ENCODE measurements at regions not wholly inside any gene's neighbourhood (a gene's known extent, or its start where the extent isn't known, plus 50 kb on each side); places are given as distances from the start of the nearest gene placed in this dataset.

DNA sequence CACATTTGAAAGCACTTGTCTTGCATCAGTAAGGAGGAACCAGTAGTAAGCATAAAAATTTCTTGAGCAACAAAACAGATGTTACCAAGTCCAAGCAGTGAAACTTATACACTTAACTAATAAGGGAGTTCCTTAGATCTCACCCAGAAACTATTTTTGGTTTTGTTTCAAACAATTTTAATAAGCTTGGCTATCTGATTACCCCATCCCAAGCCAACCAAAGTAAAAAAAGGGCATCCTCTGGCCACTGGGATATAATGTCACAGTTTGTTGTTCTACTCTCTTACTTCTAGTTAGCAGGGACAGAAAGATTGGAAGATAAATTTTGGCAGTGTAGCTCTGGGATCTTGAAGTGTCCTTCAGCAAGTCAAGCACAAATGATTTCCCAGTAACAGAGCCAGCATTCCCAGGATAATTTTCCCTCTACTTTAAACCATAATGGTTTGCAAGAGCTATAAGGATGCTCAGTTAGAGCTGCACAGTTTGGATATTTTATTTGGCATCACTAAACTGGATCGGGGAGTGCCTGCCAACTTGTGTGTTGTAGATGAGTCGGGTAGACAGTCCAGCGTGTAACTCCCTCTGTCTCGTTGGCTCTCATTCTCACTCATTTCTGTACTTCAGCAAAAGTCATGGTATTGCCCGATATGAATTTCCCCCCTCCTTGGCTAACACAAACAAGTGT is 161.9 kb upstream of the HMHB1 start:
- Histone ChIP-seq H3K27ac (ENCODE audit: low read depth, low read length) (no peak overlapping the region), H4K91ac (replicated peaks; ENCODE audit: insufficient read length, low read length) (no peak overlapping the region), H3K14ac (ENCODE audit: insufficient read length) (no peak overlapping the region), H3K4me1 (replicated peaks in 1 of 4; ENCODE audit: control insufficient read depth in 3 of 4, insufficient read depth in 4 of 4, low read length in 3 of 4) (0 out of 7 replicates have a peak, but pooled peaks cover 0 to 2% (median 0%) of the 10 kb centered on the region in 4 experiments), H3K56ac (replicated peaks; ENCODE audit: insufficient read length, low read depth, low read length) (no peak overlapping the region), H3K36me3 (ENCODE audit: control insufficient read depth in 2 of 4, insufficient read depth in 4 of 4, low read length in 3 of 4) (no peaks in the 10 kb centered on the region), H2BK120ac (replicated peaks; ENCODE audit: low read depth, low read length) (no peak overlapping the region), H2BK12ac (ENCODE audit: low read depth, low read length) (no peak overlapping the region), H3K9me3 (ENCODE audit: insufficient read depth in 2 of 2, low read depth in 1 of 2, low read length in 1 of 2) (no peaks in the 10 kb centered on the region), H3K18ac (ENCODE audit: extremely low read depth, low read length) (no peak overlapping the region), H2AK5ac (ENCODE audit: low read depth, low read length) (no peak overlapping the region), H3K23me2 (ENCODE audit: low read depth, low read length) (no peaks in the 10 kb centered on the region), H3K4me2 (ENCODE audit: insufficient read depth in 1 of 2, low read depth in 2 of 2, low read length in 2 of 2) (no peak overlapping the region), H3K79me1 (ENCODE audit: low read depth, low read length) (no peaks in the 10 kb centered on the region), H2AFZ (ENCODE audit: low read length) (no peak overlapping the region), H3K9ac (replicated peaks in 1 of 4; ENCODE audit: extremely low read depth in 1 of 4, low read depth in 3 of 4, low read length in 3 of 4) (no peak overlapping the region), H3K4me3 (ENCODE audit: extremely low read depth in 1 of 4, insufficient read depth in 2 of 4, low read depth in 3 of 4, low read length in 4 of 4) (no peak overlapping the region), H2BK15ac (ENCODE audit: low read length) (no peak overlapping the region), H4K8ac (ENCODE audit: extremely low read depth, insufficient read depth, low read length) (no peak overlapping the region), H4K5ac (ENCODE audit: insufficient read length, low read depth, low read length) (no peak overlapping the region), H3K23ac (ENCODE audit: insufficient read length) (no peak overlapping the region), H2BK20ac (ENCODE audit: low read length) (no peak overlapping the region), H4K20me1 (replicated peaks in 1 of 2; ENCODE audit: control insufficient read depth in 1 of 2, insufficient read depth in 2 of 2, low read length in 2 of 2) (no peaks in the 10 kb centered on the region), H3K4ac (replicated peaks; ENCODE audit: insufficient read length, low read depth, low read length) (no peak overlapping the region), H2BK5ac (ENCODE audit: low read depth, low read length) (no peak overlapping the region), H3K79me2 (ENCODE audit: control insufficient read depth in 1 of 2, insufficient read depth in 2 of 2, low read length in 2 of 2) (no peaks in the 10 kb centered on the region), H3K27me3 (replicated peaks in 1 of 4; ENCODE audit: control insufficient read depth in 3 of 4, extremely low read depth in 1 of 4, insufficient read depth in 3 of 4, low read length in 3 of 4) (no peaks in the 10 kb centered on the region)
- WGBS, 2 experiments (ENCODE audit: extremely low coverage in 1 of 2, insufficient coverage in 1 of 2, insufficient read length in 1 of 2, insufficient replicate concordance in 2 of 2, low coverage in 1 of 2, low lambda C conversion rate in 2 of 2, missing lambda C conversion rate in 1 of 2), result 98% methylated on average over 5 of the region's 5 CpGs; no CpG with 5 or more reads in 1 of the 2 experiments
- POLR2A ChIA-PET (ENCODE audit: partially characterized antibody), result no interaction called here
- no peak for TF ChIP-seq TCF12 (IDR thresholded peaks at IDR 0.05; ENCODE audit: low read depth, low read length)
- TF ChIP-seq KDM4A (IDR thresholded peaks at IDR 0.05; ENCODE audit: low read depth, low read length, severe bottlenecking), result no peak
- TF ChIP-seq NANOG (IDR thresholded peaks at IDR 0.05; ENCODE audit: insufficient read depth, low read depth, low read length, poor library complexity, severe bottlenecking), result no peak
- no peak for TF ChIP-seq BCL11A (IDR thresholded peaks at IDR 0.05; ENCODE audit: low read depth in 2 of 2, low read length in 2 of 2)
- no peak for TF ChIP-seq CHD1 (IDR thresholded peaks at IDR 0.05; ENCODE audit: low read depth, low read length)
- no peak for TF ChIP-seq FOSL1 (IDR thresholded peaks at IDR 0.05; ENCODE audit: insufficient read depth, low read depth, low read length)
- no peak for TF ChIP-seq EZH2 (IDR thresholded peaks at IDR 0.05; ENCODE audit: low read depth, low read length, severe bottlenecking)
- no peak for TF ChIP-seq RAD21 (IDR thresholded peaks at IDR 0.05 in 1 of 2, conservative IDR thresholded peaks at IDR 0.05 in 1 of 2; ENCODE audit: low read depth in 2 of 2, low read length in 2 of 2)
- no peak for TF ChIP-seq HDAC2 (IDR thresholded peaks at IDR 0.05; ENCODE audit: borderline replicate concordance in 1 of 2, low read depth in 2 of 2, low read length in 2 of 2)
- TF ChIP-seq CEBPB (IDR thresholded peaks at IDR 0.05; ENCODE audit: low read depth, low read length), result no peak
- no peak for DNase-seq (ENCODE audit: low read depth in 1 of 2, low spot score in 2 of 2)
- CTCF ChIA-PET (ENCODE audit: partially characterized antibody), result interaction anchor here (1.0 to 1.5 kb wide), 3 partner anchors 9 to 26 kb away, joined by 3 to 4 read pairs (median 3); no protein-coding TSS in a partner anchor
- FAIRE-seq, result no peak
